ENCODE measurements at regions not wholly inside any gene's neighbourhood (a gene's known extent, or its start where the extent isn't known, plus 50 kb on each side); places are given as distances from the start of the nearest gene placed in this dataset.

DNA sequence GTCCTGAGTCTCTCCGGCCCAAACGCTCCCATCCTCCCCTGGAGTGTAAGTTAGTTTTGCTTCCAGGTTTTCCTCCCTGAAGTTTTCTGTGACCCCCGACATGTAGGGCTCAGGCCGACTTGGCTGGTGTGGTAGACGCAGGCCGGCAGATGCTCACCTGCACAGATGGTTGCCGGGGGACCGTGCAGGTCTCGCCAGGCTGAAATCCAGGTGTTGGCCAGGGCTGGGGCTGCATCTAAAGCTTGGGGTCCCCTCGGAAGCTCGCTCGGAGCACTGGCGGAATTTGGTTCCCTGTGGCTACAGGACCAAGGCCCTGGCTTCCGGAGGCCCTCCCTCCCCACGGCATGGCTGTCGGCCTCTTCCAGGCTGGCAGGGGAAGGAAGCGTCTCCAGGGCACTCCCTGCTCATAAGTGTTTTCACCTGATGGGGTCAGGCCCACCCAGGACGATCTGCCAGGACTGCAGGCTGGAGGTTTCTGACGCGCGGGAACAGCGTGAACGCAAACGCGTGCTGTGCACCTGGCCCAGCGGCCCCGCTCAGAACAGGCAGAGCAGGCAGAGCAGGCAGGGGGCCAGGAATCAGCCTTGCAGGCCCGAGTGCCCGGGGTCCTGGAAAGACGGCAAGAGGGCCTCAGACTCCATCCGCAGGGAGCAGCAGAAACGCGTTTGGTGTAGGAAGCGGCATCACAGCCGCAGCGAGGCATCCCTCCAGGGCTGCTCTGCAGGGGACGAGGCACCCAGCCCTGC lies 258.2 kb downstream of the BRD1 start:
- Histone ChIP-seq H3K4me1 (no peaks in the 10 kb centered on the region), H3K36me3 (no peaks in the 10 kb centered on the region), H3K9me3 (no peaks in the 10 kb centered on the region), H3K27me3 (no peaks in the 10 kb centered on the region), H3K4me3 (no peak overlapping the region), H3K27ac (no peak overlapping the region)
- DNase-seq: no peak
- no peak for TF ChIP-seq POLR2A (IDR thresholded peaks at IDR 0.05)
- TF ChIP-seq, protein P1, sequence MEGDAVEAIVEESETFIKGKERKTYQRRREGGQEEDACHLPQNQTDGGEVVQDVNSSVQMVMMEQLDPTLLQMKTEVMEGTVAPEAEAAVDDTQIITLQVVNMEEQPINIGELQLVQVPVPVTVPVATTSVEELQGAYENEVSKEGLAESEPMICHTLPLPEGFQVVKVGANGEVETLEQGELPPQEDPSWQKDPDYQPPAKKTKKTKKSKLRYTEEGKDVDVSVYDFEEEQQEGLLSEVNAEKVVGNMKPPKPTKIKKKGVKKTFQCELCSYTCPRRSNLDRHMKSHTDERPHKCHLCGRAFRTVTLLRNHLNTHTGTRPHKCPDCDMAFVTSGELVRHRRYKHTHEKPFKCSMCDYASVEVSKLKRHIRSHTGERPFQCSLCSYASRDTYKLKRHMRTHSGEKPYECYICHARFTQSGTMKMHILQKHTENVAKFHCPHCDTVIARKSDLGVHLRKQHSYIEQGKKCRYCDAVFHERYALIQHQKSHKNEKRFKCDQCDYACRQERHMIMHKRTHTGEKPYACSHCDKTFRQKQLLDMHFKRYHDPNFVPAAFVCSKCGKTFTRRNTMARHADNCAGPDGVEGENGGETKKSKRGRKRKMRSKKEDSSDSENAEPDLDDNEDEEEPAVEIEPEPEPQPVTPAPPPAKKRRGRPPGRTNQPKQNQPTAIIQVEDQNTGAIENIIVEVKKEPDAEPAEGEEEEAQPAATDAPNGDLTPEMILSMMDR (IDR thresholded peaks at IDR 0.05): no peak
- WGBS, 2 donors: 76 to 81% methylated on average over 15 to 24 of the region's 37 CpGs
- intact Hi-C loops (cut with DNase I): no loop called here

DNA sequence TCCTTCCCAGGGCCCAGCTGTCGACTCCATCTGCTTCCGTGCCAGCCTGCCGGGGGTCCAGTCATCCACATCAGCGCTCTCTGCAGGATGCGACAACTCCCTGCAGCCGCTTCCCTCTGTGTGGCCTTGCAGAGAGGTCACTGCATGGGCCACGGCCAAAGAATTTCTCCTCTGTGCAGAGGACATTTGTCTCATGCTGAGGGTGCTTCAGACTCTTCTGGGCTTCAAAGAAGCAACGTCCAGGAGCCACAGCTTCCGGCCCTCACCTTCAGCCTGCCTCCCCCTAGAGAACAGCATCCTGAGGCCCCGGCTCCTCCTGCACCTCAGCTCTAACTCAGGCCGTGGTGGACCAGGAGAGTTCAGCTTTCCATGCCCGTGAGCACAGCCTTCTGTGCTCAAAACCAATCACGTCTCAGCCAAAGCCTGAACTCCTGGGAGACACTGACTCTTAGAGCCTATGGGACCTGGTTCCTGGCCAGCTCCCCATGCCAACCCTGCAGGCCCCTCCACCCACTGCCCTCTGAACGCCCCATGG lies 258.9 kb downstream of the BRD1 start:
- Histone ChIP-seq H3K4me1 (no peaks in the 10 kb centered on the region), H3K27me3 (no peaks in the 10 kb centered on the region), H3K27ac (no peak overlapping the region), H3K4me3 (no peak overlapping the region), H3K9me3 (no peaks in the 10 kb centered on the region), H3K36me3 (no peaks in the 10 kb centered on the region)
- TF ChIP-seq, protein P1 (IDR thresholded peaks at IDR 0.05): no peak
- no peak for TF ChIP-seq POLR2A (IDR thresholded peaks at IDR 0.05)
- DNase-seq: no peak
- intact Hi-C loops (cut with DNase I): no loop called here
- 53 to 74% methylated on average over 3 to 8 of the region's 14 CpGs for WGBS, 2 donors

DNA sequence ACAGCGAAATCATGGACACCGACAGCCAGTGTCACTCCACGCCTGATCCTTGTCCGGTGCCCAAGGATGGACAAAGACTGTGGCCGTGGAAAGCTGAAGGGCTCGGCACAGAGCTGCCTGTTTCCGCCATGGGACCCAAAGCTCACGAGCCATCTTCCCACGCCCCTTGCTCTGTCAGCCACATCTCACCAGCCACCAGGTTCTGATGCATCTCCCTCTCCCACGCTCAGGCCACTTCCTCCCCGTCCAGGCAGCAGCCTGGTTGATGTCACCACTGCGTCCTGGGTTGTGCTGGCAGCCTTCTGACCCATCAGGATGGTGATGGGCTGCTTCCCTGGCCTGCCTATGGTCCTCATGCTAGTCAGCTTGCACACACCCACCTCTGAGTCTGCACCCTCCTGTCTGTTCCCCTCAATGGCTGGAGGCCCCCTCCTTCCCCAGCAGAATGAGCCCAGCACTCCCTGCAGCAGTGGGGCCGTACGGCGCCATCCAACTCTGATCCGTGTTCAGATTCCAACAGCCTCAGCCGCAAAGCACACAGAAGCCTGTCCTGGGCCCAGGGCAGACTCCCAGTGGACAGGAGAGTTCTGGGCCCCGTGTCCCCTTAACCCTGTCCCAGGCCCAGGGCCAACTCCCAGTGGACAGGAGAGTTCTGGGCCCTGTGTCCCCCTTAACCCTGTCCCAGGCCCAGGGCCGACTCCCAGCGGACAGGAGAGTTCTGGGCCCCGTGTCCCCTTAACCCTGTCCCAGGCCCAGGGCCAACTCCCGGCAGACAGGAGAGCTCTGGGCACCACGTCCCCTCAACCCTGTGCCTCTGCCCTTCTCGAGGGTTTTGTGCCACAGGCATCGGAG lies 259.5 kb downstream of the BRD1 start:
- Histone ChIP-seq H3K27me3 (no peaks in the 10 kb centered on the region), H3K4me1 (no peaks in the 10 kb centered on the region), H3K4me3 (no peak overlapping the region), H3K36me3 (no peaks in the 10 kb centered on the region), H3K9me3 (no peaks in the 10 kb centered on the region), H3K27ac (no peak overlapping the region)
- no peak for DNase-seq
- intact Hi-C loops (cut with DNase I): no loop called here
- 53 to 75% methylated on average over 8 to 9 of the region's 25 CpGs for WGBS, 2 donors
- no peak for TF ChIP-seq POLR2A (IDR thresholded peaks at IDR 0.05)
- TF ChIP-seq, protein P1 (IDR thresholded peaks at IDR 0.05): no peak

DNA sequence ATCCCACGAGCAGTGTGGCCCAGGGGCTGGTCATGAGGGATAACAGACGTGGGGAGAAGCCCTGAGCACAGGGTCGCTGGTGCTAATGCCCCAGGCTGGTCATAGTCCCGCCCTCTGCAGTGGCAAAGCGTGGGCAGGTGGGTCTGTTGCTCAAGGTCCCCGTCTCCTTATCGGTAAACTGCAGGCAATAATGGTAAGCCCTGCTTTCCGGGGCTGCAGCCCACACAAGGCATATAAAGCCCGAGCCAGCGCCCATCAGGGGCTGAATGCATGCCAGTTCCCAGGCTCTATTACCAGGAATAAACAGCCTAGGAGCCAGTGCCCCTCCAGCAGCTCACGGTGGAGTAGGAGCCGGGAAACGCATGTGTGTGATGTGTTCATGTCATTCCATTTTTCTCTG lies 261.0 kb downstream of the BRD1 start:
- Histone ChIP-seq H3K27me3 (no peaks in the 10 kb centered on the region), H3K4me3 (no peak overlapping the region), H3K27ac (no peak overlapping the region), H3K9me3 (no peaks in the 10 kb centered on the region), H3K36me3 (no peaks in the 10 kb centered on the region), H3K4me1 (no peaks in the 10 kb centered on the region)
- intact Hi-C loops (cut with DNase I): no loop called here
- TF ChIP-seq, protein P1 (IDR thresholded peaks at IDR 0.05): no peak
- TF ChIP-seq POLR2A (IDR thresholded peaks at IDR 0.05): no peak
- no peak for DNase-seq
- 64 to 79% methylated on average over 3 to 7 of the region's 13 CpGs for WGBS, 2 donors

DNA sequence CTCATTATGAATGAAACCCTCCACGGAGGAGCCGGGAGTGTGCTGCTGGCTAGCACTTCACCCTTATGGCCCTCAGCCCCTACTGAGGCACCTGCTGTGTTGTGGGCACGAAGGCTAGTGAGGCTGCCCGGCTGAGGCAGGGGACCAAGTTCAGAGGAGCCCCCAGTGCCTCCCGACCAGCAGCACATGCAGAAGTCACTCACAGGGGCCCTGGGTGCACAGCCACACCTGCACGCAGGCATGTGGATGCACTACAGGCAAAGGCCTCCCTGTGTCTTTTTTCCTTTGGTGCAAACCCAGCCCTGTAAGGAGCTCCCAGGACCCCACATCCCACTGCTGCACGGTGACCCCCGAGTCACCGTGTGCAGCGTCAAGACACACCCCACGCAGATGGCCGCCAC lies 261.5 kb downstream of the BRD1 start:
- H3K27me3 ChIP-seq: no peaks in the 10 kb centered on the region
- no peak for DNase-seq
- no peaks in the 10 kb centered on the region for H3K36me3 ChIP-seq
- TF ChIP-seq, protein P1 (IDR thresholded peaks at IDR 0.05): no peak
- no peak for TF ChIP-seq POLR2A (IDR thresholded peaks at IDR 0.05)
- H3K4me1 ChIP-seq: no peaks in the 10 kb centered on the region
- H3K27ac ChIP-seq: no peak overlapping the region
- intact Hi-C loops (cut with DNase I): no loop called here
- 57 to 75% methylated on average over 3 to 7 of the region's 12 CpGs for WGBS, 2 donors
- H3K4me3 ChIP-seq: no peak overlapping the region
- no peaks in the 10 kb centered on the region for H3K9me3 ChIP-seq

All from esophagus squamous epithelium (tissue), 5 donors.